Stimulated activated CD8-positive, alpha-beta memory T cell treated with anti-CD3 and anti-CD28 coated beads, Interleukin-7, amount 100 ng/mL, for 48 hours (primary cell): ENCODE measurements at regions not wholly inside any gene's neighbourhood (a gene's known extent, or its start where the extent isn't known, plus 50 kb on each side); places are given as distances from the start of the nearest gene placed in this dataset.
"Not testable (repeated sequence)": the region's sequence is repeated elsewhere in the genome, so short reads cannot be mapped to it uniquely, and the experiment has no call there.

Source experiments
- DNase-seq, 2 donors: peaks; one replicate each; pipeline ENCODE4 v3.0.0-alpha.2; 2020; ENCODE audit warnings: low read depth in 1 of 2; ENCODE audit errors: extremely low read depth in 1 of 2

DNA sequence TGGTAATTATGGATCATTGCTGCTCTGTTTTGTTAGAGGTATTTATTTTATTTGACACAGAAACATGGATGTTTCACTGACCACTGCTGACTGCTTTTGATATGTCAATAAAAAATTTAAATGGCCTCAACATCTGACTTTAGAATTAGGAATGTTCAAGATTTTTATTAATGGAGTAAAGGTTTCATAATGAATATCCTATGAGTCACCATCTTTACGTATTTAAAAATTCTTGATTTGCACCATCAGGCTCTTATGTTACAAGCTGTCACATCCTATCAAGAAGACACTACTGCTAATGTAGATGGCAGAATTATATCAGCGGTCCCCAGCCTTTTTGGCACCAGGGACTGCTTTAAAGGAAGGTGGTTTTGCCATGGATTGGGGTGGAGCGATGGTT lies 578.7 kb upstream of the NRP1 start:
- no peak for DNase-seq

DNA sequence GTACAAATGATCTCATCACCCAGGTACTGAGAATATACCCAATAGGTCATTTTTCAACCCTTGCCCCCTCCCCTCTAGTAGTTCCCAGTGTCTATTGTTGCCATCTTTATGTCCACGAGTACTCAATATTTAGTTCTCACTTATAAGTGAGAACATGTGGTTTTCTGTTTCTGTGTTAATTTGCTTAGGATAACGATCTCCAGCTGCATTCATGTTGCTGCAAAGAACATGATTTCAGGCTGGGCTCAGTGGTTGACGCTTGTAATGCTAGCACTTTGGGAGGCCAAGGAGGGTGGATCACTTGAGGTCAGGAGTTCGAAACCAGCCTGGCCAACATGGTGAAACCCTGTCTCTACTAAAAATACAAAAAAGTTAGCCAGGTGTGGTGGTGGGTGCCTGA lies 575.0 kb upstream of the NRP1 start:
- not testable (repeated sequence) for DNase-seq

- DNase-seq = no peak
These were observed 566.7 kb upstream of the NRP1 start for GRCh38 chr10:33901166-33901565.

GRCh38 chr10:33900596-33900995 lies 566.1 kb upstream of the NRP1 start:
- DNase-seq = no peak

DNA sequence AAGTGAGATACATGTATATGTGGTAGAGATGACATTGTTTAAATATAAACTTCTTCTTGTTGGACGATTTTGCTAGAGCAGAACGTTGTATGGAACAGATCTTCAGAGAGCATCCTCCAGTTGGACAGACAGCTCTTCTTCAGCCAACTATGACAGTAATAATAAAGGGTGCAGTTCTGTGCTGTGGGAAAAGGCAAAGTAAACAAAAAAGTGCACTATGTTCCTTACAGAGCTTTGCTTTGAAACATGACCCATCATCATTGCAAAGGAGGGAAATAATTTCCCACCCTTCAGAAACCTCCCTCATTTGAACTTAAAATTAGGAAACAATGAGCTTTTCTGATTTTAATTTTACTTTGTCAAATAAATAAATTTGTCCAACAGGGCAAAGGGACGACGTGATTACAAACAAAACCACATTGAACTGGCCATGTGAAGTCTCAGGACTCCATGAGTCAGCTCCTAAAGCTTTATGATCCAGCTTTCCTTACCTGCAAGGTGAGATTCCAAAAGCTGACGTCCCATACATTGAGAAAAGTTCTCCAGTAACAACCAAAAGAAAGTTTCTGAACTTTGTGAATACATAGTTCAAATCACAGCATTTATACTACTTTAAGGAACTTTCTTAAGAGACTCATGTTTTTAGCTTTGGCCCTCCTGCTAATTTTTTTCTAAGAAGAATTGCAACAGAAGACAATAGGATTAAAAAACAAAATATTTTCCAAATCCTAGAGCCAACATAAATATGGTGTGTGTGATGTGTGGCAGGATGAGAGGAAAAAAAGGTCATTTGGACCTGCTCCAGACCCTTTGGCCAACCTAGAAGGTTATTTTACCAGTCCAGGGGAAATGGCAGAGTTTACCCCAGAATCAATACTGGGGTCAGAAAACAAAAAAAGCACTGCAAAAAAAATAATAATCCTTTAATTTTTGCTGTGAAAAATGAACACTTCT lies 565.4 kb upstream of the NRP1 start:
- DNase-seq = no peak

DNA sequence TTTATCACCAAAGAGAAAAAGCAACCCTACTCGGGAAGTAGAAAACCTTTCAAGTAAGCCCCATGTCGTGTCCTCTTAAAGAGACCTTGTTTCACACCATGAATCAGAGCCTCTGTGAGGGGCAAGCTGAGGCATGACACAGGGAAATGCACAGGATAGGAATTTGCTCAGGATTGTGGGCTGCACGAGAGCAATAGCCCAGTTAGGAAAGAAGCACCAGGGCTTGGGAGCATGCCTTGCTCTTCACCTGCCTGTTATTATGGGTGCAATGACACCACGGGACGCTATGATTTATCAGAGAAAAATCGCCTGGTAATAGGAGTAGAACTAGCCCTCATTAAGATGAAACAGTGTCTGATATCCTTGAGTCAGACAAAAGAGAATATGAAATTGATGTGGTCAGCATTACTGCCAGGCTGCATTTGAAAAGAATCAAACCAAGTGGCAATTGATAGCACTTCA lies 562.9 kb upstream of the NRP1 start:
- DNase-seq = no peak

GRCh38 chr10:33893506-33893905 lies 559.0 kb upstream of the NRP1 start:
- DNase-seq = no peak

DNA sequence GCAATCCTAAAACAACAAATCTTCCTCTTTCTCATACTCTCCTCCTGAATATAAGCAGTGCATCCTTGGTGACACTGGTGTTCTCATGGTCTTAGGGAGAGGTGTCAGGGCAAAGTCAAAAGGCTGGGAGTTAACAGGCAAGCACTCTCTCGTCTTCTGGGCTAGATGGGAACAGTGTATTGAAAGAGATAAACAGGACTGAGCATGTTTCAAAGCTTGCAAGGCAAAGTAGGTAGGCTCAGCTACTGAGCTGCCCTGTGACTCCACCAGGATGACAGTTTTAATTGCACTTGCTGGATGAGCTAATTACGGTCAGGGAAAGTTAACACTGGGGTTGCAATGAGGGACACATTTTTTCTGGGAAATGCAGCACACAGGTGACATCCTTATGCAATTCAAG lies 554.9 kb upstream of the NRP1 start:
- DNase-seq = no peak

DNA sequence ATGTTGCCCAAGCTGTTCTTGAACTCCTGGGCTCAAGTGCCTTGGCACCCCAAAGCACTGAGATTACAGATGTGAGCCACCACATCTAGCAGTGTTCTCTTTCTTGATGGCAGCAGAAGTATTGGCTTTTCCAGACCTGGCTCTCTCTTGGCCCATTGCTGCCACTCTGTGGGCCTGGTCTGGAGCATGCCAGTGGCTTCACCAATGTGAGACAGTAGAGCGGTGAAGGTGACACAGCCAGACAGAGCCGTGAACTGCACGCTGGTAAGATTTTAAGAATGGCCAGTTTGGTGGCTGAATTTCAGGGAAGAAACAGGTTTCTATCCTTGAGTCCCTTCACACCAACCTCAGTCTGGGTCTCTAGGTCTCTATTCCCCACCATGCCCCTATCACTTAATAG lies 552.7 kb upstream of the NRP1 start:
- DNase-seq = no peak

DNA sequence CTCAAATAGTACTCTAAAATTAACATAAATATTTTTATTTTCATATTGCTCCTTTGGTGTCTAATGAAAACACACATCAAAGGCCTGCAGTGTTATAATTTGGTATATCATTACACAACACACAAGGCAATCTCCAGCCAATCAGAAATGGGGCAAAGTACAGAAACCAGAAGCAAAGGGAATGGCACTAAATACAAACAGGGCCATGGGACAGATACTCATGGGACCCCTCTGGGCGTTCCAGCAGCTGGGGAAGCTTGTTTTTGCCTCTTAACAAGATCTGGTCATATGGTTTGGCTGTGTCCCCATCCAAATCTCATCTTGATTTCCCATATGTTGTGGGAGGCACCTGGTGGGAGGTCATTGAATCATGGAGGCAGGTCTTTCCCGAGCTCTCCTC lies 551.8 kb upstream of the NRP1 start:
- DNase-seq = no peak

DNA sequence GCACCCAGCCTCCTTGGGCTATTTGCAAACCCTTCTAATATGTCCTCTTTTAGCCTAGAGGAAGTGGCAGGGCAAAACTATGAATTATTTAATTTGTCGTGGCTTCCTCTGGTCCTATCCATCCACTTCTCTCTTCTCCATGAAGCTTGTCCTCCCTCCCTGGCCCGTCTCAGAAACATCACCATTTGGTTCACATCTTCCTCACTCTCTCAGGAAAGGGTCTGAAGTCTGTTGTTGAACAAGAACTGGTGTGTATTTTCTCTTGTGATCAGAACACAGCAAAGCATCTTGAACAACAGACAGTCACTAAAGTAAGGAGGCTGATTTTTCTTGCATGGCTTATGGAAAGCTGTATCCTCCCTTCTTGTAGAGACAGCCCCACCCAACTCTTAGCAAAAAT lies 550.1 kb upstream of the NRP1 start:
- no peak for DNase-seq

DNA sequence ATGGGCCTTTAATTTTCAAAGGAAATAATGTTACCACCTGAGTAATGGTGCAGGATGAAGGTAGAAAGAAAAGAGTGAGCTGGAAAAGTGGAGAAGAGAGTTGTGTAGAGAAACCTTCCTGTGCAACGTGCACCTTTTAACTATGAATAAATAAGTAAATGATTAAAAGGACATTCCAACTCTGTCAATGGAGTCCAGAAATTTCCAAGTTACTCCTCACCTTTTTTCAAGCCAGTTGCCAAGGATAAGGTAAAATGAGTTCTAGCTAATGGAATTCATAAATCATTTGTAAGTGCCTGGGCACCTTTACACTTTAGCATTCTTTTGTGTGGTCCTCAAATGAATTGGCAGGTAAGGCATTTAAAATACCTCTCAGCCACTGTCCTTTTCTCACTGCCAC lies 549.4 kb upstream of the NRP1 start:
- no peak for DNase-seq

- no peak for DNase-seq
These were observed 548.5 kb upstream of the NRP1 start for GRCh38 chr10:33882996-33883395.

- no peak for DNase-seq
These were observed 545.8 kb upstream of the NRP1 start for GRCh38 chr10:33880291-33880690.

DNA sequence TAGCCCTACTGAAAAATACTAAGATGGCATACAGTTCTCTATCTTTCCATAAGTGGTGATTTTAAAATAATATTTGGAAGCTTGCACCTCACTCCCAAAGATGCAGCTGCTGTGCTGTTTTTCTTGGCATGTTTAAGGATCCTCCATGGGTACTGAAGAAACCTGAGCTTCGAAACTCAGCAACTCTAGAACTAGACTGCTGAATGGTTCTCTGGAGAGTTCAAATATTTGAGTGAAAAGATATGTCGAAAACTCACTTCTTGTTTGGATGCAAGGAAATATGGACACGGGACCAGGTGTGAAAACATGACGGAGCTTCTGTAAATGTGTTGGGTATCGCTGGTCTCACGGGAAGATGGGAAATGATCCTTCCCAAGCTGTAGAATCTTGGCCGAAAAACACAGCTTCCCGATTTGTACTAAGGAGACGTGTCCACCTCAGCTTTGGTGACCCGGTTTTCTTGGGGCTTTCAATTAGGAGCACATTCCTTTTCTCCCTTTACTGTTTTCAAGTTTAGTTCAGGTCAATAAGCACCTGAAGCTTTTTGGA lies 543.8 kb upstream of the NRP1 start:
- no peak for DNase-seq

- no peak for DNase-seq
These were observed 542.3 kb upstream of the NRP1 start for GRCh38 chr10:33876584-33877400.

DNA sequence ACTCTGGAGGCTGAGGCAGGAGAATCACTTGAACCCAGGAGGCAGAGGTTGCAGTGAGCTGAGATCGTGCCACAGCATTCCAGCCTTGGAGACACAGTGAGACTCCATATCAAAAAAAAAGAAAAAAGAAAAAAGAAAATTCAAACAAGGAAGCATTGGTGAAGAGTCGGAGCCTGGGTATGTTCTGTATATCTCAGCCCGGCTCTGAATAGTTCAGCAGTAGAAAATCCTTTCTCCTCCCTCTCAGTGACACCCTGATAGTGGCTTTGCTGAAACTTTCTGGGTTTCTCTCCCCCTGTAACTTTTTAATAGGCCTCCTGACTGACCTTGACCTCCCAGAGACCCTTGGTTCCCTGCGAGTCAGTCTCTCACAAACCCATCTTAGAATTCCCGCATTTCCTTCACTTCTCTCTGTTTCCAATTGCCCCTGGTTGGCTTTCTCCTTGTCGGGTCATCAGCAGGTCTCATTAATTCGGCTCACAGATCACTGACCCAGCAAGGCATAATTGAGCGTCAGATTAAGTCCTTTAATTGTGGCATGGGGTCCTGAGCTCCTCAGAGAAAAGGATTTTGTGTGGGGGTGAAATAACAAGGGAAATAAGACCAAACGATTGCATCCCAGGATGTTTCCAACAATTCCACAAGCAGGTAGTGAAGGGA lies 541.6 kb upstream of the NRP1 start:
- no peak for DNase-seq

- DNase-seq = no peak
These were observed 536.8 kb upstream of the NRP1 start for GRCh38 chr10:33871061-33871956.

DNA sequence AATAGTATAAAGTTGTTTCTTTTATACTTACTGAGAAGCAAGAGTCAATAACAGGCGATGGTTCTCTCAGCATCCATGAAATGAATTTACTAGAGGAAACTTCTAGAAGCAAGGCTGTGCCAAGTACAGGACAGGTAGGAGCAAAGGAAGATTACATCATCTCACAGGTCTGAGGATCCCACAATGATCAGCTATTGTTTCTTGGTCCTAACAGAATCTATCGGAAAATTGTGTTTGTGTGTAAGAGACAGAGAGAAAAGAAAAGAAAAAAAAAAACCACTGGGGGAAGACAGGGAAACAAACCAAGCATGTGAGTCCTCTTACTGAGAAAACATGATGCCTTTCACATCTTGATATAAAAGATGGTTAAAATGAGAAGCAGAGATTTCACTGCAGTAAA lies 535.0 kb upstream of the NRP1 start:
- no peak for DNase-seq

GRCh38 chr10:33869028-33869427 lies 534.6 kb upstream of the NRP1 start:
- DNase-seq = no peak
